HG03060 (cell line): ENCODE measurements at regions not wholly inside any gene's neighbourhood (a gene's known extent, or its start where the extent isn't known, plus 50 kb on each side); places are given as distances from the start of the nearest gene placed in this dataset.

Experiments
- ATAC-seq: cut with Tn5 transposase; IDR thresholded peaks from one replicate; pipeline ENCODE4 v1.9.1; 2021; ENCODE audit warnings: low read depth, moderate number of reproducible peaks; ENCODE audit not compliant: unreplicated experiment

GRCh38 chr1:187283984-187284383, 455.2 kb downstream of the PLA2G4A start:
- ATAC-seq, result no peak

- no peak for ATAC-seq
Measured at GRCh38 chr1:187294421-187295201, 465.9 kb downstream of the PLA2G4A start.

GRCh38 chr1:187300081-187300480, 471.3 kb downstream of the PLA2G4A start:
- no peak for ATAC-seq

DNA sequence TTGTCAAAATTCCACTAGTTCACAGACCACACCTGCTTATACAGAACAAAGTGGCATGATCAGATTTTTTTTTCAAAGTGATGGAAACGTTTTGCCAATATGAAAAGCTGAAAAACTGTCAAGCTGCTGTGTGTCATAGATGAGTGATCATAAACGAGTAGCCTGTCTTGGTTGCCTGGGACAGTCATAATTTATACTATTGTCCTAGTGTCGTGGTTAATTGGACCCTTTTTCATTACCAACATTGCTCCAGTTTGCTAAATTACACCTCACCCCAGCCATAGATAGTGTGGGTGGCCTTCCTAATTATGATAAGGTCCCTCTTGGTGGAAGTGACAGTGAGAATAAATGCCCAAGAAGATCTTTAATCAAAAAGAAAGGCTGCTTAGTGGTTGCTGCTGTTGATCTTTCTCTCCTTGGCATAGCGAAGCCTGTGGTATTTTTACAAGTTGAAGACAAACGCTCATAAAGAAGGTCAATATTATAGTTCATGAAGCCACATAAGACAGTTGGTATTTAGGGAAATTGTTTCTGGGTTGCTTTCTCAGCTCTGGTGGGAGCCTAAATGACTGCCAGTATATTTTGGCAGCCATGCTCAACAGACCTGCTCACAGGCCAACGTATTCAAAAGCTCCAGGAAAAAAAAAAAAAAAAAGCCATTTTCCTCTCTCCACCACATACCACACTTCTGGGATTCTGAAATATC, 478.1 kb downstream of the PLA2G4A start:
- no peak for ATAC-seq

GRCh38 chr1:187310038-187310631, 481.4 kb downstream of the PLA2G4A start:
- no peak for ATAC-seq

GRCh38 chr1:187313115-187313514, 484.4 kb downstream of the PLA2G4A start:
- ATAC-seq, result no peak

DNA sequence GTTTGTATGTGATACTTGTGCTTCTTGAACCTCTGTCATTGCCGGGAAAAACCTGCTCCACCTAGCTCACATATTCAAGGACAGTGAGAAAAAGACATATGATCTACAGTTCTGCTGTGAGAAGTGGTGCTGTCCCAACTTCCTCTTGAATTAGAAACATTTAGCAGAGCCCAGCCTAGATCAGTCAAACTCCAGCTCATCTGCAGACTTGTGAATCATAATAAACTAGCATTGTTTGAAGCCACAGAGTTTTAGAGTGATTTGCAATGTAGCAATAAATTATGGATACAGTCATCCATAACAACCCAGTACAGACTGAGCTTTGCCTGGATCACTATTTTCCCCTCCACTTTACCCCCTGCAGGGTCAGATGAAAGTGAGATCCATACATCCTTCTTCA, 497.8 kb downstream of the PLA2G4A start:
- ATAC-seq, result no peak

DNA sequence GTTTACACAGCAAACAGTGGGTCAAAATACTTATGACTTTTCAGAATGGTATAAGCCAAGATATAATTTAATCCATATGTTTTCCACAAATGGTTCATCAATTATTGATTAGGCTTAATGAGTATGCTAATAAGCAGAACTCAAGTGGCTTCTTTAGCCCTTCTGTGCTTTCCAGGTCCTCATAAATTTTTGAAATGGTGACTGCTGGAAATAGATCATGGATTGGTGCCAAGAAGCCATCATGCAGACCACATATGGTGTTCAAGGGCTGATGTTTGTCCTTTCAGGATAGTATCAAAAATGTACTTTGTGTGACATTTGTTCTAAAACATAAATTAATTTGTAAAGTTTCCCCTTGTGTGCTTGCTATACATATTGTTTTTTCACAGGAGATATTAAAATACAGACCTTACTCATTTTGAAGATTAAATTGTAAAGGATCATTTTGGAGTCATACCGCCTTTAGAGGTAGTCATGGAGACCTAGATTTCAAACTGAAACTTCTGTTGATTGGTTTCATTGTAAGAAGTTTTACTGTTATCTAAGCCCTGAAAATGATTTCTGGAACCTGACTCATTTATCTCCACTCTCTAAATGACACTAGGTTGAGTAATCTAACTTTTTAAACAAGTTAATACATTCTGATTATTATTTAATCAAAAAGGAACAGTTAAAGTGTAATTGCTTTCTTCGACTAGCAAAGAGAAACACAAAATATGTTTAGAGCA, 507.9 kb downstream of the PLA2G4A start:
- ATAC-seq, result no peak

- no peak for ATAC-seq
Measured at GRCh38 chr1:187338762-187339412, 510.1 kb downstream of the PLA2G4A start.

- ATAC-seq, result no peak
Measured at GRCh38 chr1:187342495-187342894, 513.7 kb downstream of the PLA2G4A start.

- ATAC-seq, result no peak
Measured at GRCh38 chr1:187374082-187374481, 545.3 kb downstream of the PLA2G4A start.

DNA sequence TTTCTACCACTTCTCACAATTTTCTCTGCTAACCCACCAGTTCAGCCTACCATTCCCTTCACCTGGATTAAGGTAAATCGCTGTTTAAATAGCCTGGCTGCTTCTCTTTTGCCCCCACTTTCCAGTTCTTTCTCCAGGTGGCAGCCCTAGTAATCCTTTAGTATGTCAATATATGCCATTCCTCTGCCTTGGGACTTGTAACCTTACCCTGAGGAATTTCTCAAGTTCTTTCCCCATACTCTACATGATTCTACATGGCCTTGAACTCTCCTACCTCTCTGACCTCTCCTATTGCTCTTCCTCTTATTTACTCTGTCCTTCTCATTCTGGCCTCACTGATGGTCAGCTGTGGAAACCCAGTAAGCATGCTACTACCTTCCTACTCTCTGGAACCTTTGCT, 546.0 kb downstream of the PLA2G4A start:
- ATAC-seq, result no peak

DNA sequence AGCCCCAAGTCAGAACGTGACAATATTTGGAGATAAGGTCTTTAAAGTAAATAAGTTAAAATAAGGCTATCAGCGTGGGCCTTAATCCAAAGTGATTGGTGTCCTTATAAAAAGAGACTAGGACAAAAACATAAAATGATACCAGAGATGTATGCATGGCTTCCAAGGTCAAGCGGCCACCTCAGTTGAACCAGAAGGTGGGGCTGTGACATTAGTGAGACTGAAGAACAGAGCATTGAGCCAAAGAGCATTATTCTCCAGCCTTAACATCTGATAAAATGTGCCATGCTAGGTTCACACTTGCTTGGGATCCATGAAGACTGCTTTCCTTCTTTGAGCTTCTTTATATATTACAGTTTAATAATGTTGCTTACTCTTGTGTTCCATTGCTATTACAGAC, 554.6 kb downstream of the PLA2G4A start:
- no peak for ATAC-seq

DNA sequence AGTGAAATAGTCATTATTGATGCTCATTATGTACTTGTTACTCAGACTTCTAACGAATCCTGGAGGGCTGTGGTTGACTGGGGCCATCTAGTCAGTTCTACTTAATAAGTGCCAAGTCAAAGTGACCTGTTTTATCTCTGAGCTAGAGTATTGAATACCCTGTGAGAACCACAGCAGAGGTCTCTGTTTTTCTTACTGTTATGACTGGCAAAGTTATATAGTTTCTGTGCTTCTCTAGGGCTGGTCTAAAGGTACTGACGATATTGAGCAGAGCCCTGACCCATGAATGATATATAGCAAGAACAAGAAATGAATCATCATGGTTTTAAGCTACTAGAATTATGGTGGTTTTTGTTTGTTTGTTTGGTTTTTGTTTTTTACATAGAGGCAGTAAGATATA, 555.8 kb downstream of the PLA2G4A start:
- ATAC-seq, result peak; percentile 66

DNA sequence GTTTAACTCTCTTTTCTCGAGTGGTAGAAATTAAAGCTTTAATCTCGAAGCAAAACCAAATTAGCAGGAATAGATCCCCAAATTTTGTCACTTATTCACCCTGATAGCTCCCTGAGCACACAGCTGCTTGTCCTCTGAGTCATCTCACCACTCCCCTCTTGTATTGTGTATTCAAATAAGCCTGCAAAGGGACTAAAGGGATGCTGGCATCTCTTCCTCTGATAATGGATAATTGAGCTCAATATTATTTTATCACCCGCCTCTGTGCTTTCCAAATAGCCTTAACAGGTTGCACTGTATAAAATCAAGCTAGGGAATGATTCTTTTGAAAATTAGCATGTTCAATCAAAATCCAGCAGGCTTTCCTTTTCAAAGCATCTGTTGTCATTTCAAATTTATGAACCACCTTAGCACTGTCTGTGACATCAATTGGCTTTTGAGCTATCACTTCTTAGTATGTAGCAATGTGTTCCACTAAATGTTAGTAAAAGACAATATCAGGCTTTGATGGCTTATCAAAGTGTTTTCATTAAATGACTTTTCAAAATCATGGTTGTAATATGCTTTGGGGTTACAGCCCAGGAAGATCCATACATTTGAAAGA, 561.6 kb downstream of the PLA2G4A start:
- no peak for ATAC-seq

DNA sequence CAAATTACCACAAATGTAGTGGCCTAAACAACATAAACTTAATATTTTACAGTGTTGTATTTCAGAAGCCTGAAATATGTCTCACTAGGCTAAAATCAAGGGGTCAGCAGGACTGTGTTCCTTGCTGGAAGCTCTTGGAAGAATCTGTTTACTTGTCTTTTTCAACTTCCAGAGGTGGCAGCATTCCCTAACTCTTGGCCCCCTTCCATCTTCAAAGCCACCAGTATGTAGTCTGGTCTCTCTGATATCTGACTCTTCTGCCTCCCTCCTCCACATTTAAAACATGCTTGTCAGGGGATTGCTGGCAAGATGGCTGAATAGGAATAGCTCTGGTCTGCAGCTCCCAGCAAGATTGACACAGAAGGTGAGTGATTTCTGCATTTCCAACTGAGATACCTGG, 567.5 kb downstream of the PLA2G4A start:
- no peak for ATAC-seq

GRCh38 chr1:187396929-187397796, 568.4 kb downstream of the PLA2G4A start:
- no peak for ATAC-seq

- no peak for ATAC-seq
Measured at GRCh38 chr1:187408212-187409004, 579.7 kb downstream of the PLA2G4A start.
